Kidney (tissue), 13 donors: ENCODE measurements at regions not wholly inside any gene's neighbourhood (a gene's known extent, or its start where the extent isn't known, plus 50 kb on each side); places are given as distances from the start of the nearest gene placed in this dataset.

Experiments
- DNase-seq, 5 donors: peaks; one replicate each; pipeline ENCODE4 v3.0.0-alpha.2; 2013 to 2020
- FAIRE-seq: peaks from 2 replicates; lab custom pipeline; 2012; peaks lifted over from hg19 to GRCh38; lab: Jason Lieb, UNC
- H3K27ac ChIP-seq, 2 donors: one replicate each; pipeline ENCODE4 v1.7.0; 2013; ENCODE audit warnings: low read depth in 2 of 2, low read length in 2 of 2, inconsistent platforms in 1 of 2
- H3K27me3 ChIP-seq: one replicate; pipeline ENCODE4 v1.7.1; 2013; ENCODE audit warnings: low read length, inconsistent platforms; ENCODE audit not compliant: control insufficient read depth, insufficient read depth
- H3K36me3 ChIP-seq, 3 donors: one replicate each; pipeline versions ENCODE4 v1.7.0 to v1.7.1; 2013; ENCODE audit warnings: low read length in 3 of 3, control low read depth in 1 of 3, inconsistent platforms in 1 of 3; ENCODE audit not compliant: insufficient read depth in 3 of 3, control insufficient read depth in 2 of 3
- H3K4me1 ChIP-seq, 3 donors: one replicate each; pipeline versions ENCODE4 v1.7.0 to v1.7.1; 2013; ENCODE audit warnings: low read length in 3 of 3, inconsistent platforms in 1 of 3, low read depth in 1 of 3; ENCODE audit not compliant: control insufficient read depth in 2 of 3, insufficient read depth in 2 of 3
- H3K4me3 ChIP-seq, 3 donors: one replicate each; pipeline versions ENCODE4 v1.7.0 to v1.8.1; 2013; ENCODE audit warnings: low read length in 3 of 3, control low read depth in 1 of 3, inconsistent platforms in 1 of 3
- H3K9ac ChIP-seq, 3 donors: one replicate each; pipeline versions ENCODE4 v1.7.0 to v1.7.1; 2013; ENCODE audit warnings: low read length in 3 of 3, control low read depth in 1 of 3, inconsistent platforms in 1 of 3
- H3K9me3 ChIP-seq, 3 donors: one replicate each; pipeline versions ENCODE4 v1.7.0 to v1.7.1; 2013; ENCODE audit warnings: low read length in 3 of 3, control low read depth in 1 of 3, inconsistent platforms in 1 of 3; ENCODE audit not compliant: control insufficient read depth in 2 of 3, insufficient read depth in 1 of 3
- CTCF ChIP-seq: IDR thresholded peaks from 3 replicates; pipeline ENCODE4 v1.5.1; 2012; ENCODE audit warnings: mild to moderate bottlenecking, moderate library complexity, borderline replicate concordance; ENCODE audit not compliant: insufficient read depth; ENCODE audit errors: extremely low read depth
- intact Hi-C: fragments of 100-400 bp; cut with DNase I; formaldehyde crosslinking; loops from one replicate; pipeline ENCODE4 v1.11.1; 2022
- donor health status: control.
- donor health status: control.
- donor health status: control.
- donor health status: control.
- donor health status: control.
- donor health status: DM: yes; HTN: yes; CAD: no.
- donor health status: Normal renal cell carcinoma (clear cell type).

DNA sequence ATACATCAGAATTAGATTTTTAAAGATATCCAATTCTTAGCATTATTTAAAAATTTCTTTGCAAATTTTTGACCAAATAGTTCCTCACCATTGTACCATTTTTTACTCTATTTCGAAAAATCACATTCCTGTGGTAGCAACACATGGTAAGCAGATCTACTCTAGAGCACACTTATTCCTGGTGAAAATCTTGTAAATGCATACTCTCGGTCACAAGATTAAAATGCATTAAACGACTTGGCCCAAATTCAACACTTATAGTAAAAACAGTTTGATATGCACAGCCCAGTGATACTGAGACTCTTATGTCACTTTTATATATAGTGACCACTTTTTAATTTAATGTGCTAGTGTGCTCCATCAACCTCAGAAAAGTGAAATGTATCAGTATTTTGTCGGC lies 208.8 kb upstream of the TARS1 start:
- FAIRE-seq: no peak
- Histone ChIP-seq H3K27ac (no peak overlapping the region), H3K36me3 (no peaks in the 10 kb centered on the region), H3K9me3 (no peaks in the 10 kb centered on the region), H3K9ac (no peak overlapping the region), H3K4me3 (no peak overlapping the region), H3K4me1 (no peaks in the 10 kb centered on the region), H3K27me3 (no peaks in the 10 kb centered on the region)
- TF ChIP-seq CTCF: no peak
- intact Hi-C loops: no loop called here
- DNase-seq: peak in 2 of 5 donors; percentile 34 to 53

DNA sequence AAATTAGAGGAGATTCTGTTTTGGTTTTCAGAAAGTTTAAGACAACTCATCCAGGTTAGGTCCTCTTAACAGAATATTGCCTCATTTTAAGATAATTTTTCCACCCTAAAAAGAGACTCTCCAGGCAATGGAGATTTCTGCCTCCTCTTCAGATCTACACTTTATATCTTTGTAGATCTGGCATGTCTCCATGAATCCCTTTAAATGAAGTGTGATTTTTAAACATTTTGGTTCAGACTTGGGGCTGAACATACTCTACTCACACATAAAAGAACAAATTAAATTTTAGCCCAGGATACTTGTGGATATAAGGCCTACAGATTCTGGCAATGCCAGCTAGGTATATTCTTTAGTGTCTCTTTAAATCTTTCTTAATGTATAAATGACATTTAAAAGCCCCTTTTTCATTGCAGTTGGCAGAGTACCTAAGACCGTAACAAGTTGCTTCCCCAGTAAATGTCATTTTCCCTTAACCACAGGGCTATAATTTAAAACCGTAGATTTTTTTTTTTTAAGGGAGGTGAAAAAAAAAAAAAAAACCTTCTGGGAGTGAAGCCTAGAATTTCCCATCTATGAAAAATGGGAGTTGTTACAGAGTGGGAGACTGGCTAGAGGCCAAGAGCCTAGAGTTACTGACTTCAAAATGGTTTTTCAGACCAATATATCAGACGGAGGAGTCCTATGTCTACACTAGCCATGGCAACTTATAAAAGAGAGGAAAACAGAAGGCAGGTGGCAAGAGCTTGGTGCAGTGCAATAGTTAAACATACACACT lies 207.8 kb upstream of the TARS1 start:
- FAIRE-seq (no peak), DNase-seq (peak in 3 of 5 donors; percentile 21 to 78 (median 57))
- Histone ChIP-seq H3K36me3 (no peaks in the 10 kb centered on the region), H3K4me3 (no peak overlapping the region), H3K4me1 (no peaks in the 10 kb centered on the region), H3K9me3 (no peaks in the 10 kb centered on the region), H3K27ac (no peak overlapping the region), H3K9ac (no peak overlapping the region), H3K27me3 (no peaks in the 10 kb centered on the region)
- TF ChIP-seq CTCF: no peak
- intact Hi-C loops: no loop called here

- H3K4me1 ChIP-seq: no peaks in the 10 kb centered on the region
- H3K27me3 ChIP-seq: no peaks in the 10 kb centered on the region
- no peak overlapping the region for H3K4me3 ChIP-seq
- no peak for TF ChIP-seq CTCF
- no peaks in the 10 kb centered on the region for H3K36me3 ChIP-seq
- FAIRE-seq (no peak), DNase-seq (no peak)
- no peaks in the 10 kb centered on the region for H3K9me3 ChIP-seq
- H3K27ac ChIP-seq: no peak overlapping the region
- intact Hi-C loops: no loop called here
- H3K9ac ChIP-seq: no peak overlapping the region
Measured at GRCh38 chr5:33235304-33235703, 205.5 kb upstream of the TARS1 start.
